ENCODE measurements at regions not wholly inside any gene's neighbourhood (a gene's known extent, or its start where the extent isn't known, plus 50 kb on each side); places are given as distances from the start of the nearest gene placed in this dataset.
"Not testable (repeated sequence)": the region's sequence is repeated elsewhere in the genome, so short reads cannot be mapped to it uniquely, and the experiment has no call there.

GRCh38 chr1:56248138-56248537 lies 331.2 kb downstream of the PLPP3 start (continued):
- TF ChIP-seq AKNA (CRISPR knock-in tag; IDR thresholded peaks at IDR 0.05; ENCODE audit: borderline replicate concordance): no peak
- no peak for TF ChIP-seq TOE1 (CRISPR knock-in tag; IDR thresholded peaks at IDR 0.05)
- no peak for TF ChIP-seq HDAC6 (IDR thresholded peaks at IDR 0.05; ENCODE audit: low read depth, low read length)
- no peak for TF ChIP-seq ERF (CRISPR knock-in tag; IDR thresholded peaks at IDR 0.05)
- no peak for TF ChIP-seq RORA (CRISPR knock-in tag; IDR thresholded peaks at IDR 0.05)
- TF ChIP-seq SIX4 (CRISPR knock-in tag; IDR thresholded peaks at IDR 0.05): no peak
- no peak for TF ChIP-seq ZNF543 (CRISPR knock-in tag; IDR thresholded peaks at IDR 0.05)
- TF ChIP-seq MEIS2 (CRISPR knock-in tag; IDR thresholded peaks at IDR 0.05): no peak
- TF ChIP-seq ZBTB7A (CRISPR knock-in tag; IDR thresholded peaks at IDR 0.05): no peak

GRCh38 chr1:56246726-56247125 lies 332.6 kb downstream of the PLPP3 start:
- ATAC-seq; DNase-seq (ENCODE audit: low spot score); H3K9ac ChIP-seq (ENCODE audit: insufficient read depth, low read depth, low read length); H3K4me2 ChIP-seq (ENCODE audit: low read depth, low read length); H2AFZ ChIP-seq (ENCODE audit: low read length); POLR2A ChIA-PET; H3K4me1 ChIP-seq (ENCODE audit: insufficient read depth, low read length); intact Hi-C loops (cut with micrococcal nuclease; ENCODE audit: unreplicated experiment); CTCF ChIA-PET (ENCODE audit: low intra/inter-chr PET ratio, low total read pairs); H3K4me3 ChIP-seq (replicated peaks in 1 of 3; ENCODE audit: insufficient read depth in 1 of 3, low read depth in 2 of 3, low read length in 3 of 3); H3K27ac ChIP-seq (ENCODE audit: extremely low read length, insufficient read depth, low read length); H3K27me3 ChIP-seq (ENCODE audit: control insufficient read depth in 1 of 2, insufficient read depth in 2 of 2, low read length in 2 of 2); BruUV-seq (replicated peaks); H4K20me1 ChIP-seq (ENCODE audit: insufficient read depth, low read length); H3K36me3 ChIP-seq (replicated peaks in 1 of 2; ENCODE audit: control insufficient read depth in 1 of 2, insufficient read depth in 2 of 2, low read length in 2 of 2); FAIRE-seq; in situ Hi-C loops (cut with HindIII; ENCODE audit: extremely low pct_ligation_motif_present, low pct_unique_long_range_greater_than_20kb); H3K9me3 ChIP-seq (ENCODE audit: low read length); H3K79me2 ChIP-seq (ENCODE audit: insufficient read depth, low read length): not testable (repeated sequence)
- WGBS (ENCODE audit: low lambda C conversion rate): 64% methylated on average over 2 of the region's 2 CpGs
